Stimulated activated CD8-positive, alpha-beta memory T cell treated with anti-CD3 and anti-CD28 coated beads, Interleukin-7, amount 100 ng/mL, for 48 hours (primary cell): ENCODE measurements at regions not wholly inside any gene's neighbourhood (a gene's known extent, or its start where the extent isn't known, plus 50 kb on each side); places are given as distances from the start of the nearest gene placed in this dataset.

ENCODE experiments used
- DNase-seq, 2 donors: peaks; one replicate each; pipeline ENCODE4 v3.0.0-alpha.2; 2020; ENCODE audit warnings: low read depth in 1 of 2; ENCODE audit errors: extremely low read depth in 1 of 2

GRCh38 chr9:27743490-27743889 lies 170.2 kb upstream of the C9orf72 start:
- no peak for DNase-seq

- DNase-seq = no peak
These were observed 174.2 kb upstream of the C9orf72 start for GRCh38 chr9:27747450-27747849.

- DNase-seq = no peak
These were observed 176.6 kb upstream of the C9orf72 start for GRCh38 chr9:27749838-27750237.

- DNase-seq = no peak
These were observed 177.3 kb upstream of the C9orf72 start for GRCh38 chr9:27750566-27750965.

GRCh38 chr9:27752069-27752468 lies 178.8 kb upstream of the C9orf72 start:
- DNase-seq = no peak

- no peak for DNase-seq
These were observed 182.6 kb upstream of the C9orf72 start for GRCh38 chr9:27755846-27756245.

- DNase-seq = no peak
These were observed 183.1 kb upstream of the C9orf72 start for GRCh38 chr9:27756418-27756817.

GRCh38 chr9:27763831-27764230 lies 190.6 kb upstream of the C9orf72 start:
- no peak for DNase-seq

- no peak for DNase-seq
These were observed 192.2 kb upstream of the C9orf72 start for GRCh38 chr9:27765266-27766072.

GRCh38 chr9:27766073-27766835 lies 193.0 kb upstream of the C9orf72 start:
- DNase-seq = no peak

- no peak for DNase-seq
These were observed 195.5 kb upstream of the C9orf72 start for GRCh38 chr9:27768781-27769180.

- DNase-seq = no peak
These were observed 197.3 kb upstream of the C9orf72 start for GRCh38 chr9:27770541-27770940.

- no peak for DNase-seq
These were observed 198.7 kb upstream of the C9orf72 start for GRCh38 chr9:27771803-27772545.

GRCh38 chr9:27784847-27785713 lies 211.8 kb upstream of the C9orf72 start:
- peak; percentile 13 to 32 for DNase-seq

GRCh38 chr9:27785714-27786100 lies 212.4 kb upstream of the C9orf72 start:
- DNase-seq = no peak

GRCh38 chr9:27787891-27788290 lies 214.6 kb upstream of the C9orf72 start:
- DNase-seq = no peak

GRCh38 chr9:27791311-27791710 lies 218.0 kb upstream of the C9orf72 start:
- no peak for DNase-seq

- no peak for DNase-seq
These were observed 219.8 kb upstream of the C9orf72 start for GRCh38 chr9:27792971-27793689.

- DNase-seq = no peak
These were observed 226.0 kb upstream of the C9orf72 start for GRCh38 chr9:27799326-27799725.

GRCh38 chr9:27800159-27800558 lies 226.9 kb upstream of the C9orf72 start:
- DNase-seq = no peak
